CD4-positive, alpha-beta T cell treated with Interleukin-6 at 100 ng/mL for 8 hours (primary cell): ENCODE measurements at regions not wholly inside any gene's neighbourhood (a gene's known extent, or its start where the extent isn't known, plus 50 kb on each side); places are given as distances from the start of the nearest gene placed in this dataset.
"Not testable (repeated sequence)": the region's sequence is repeated elsewhere in the genome, so short reads cannot be mapped to it uniquely, and the experiment has no call there.

Experiments used
- DNase-seq: peaks from one replicate; pipeline ENCODE4 v3.0.0-alpha.2; 2020; ENCODE audit warnings: mixed read lengths, low spot score

- no peak for DNase-seq
Measured at GRCh38 chr6:811831-812230, 118.9 kb upstream of the EXOC2 start.

- DNase-seq = no peak
Measured at GRCh38 chr6:811191-811590, 118.3 kb upstream of the EXOC2 start.

GRCh38 chr6:804771-805170, 111.8 kb upstream of the EXOC2 start:
- DNase-seq = no peak

- DNase-seq = no peak
Measured at GRCh38 chr6:804317-804716, 111.4 kb upstream of the EXOC2 start.

GRCh38 chr6:803191-803977, 110.4 kb upstream of the EXOC2 start:
- DNase-seq = no peak

GRCh38 chr6:802701-803100, 109.8 kb upstream of the EXOC2 start:
- DNase-seq = no peak

GRCh38 chr6:802223-802622, 109.3 kb upstream of the EXOC2 start:
- not testable (repeated sequence) for DNase-seq

- no peak for DNase-seq
Measured at GRCh38 chr6:799769-800168, 106.8 kb upstream of the EXOC2 start.

- DNase-seq = peak; percentile 13
Measured at GRCh38 chr6:797479-798077, 104.6 kb upstream of the EXOC2 start.

GRCh38 chr6:795046-795685, 102.2 kb upstream of the EXOC2 start:
- no peak for DNase-seq

- DNase-seq = no peak
Measured at GRCh38 chr6:793261-793660, 100.3 kb upstream of the EXOC2 start.

- DNase-seq = no peak
Measured at GRCh38 chr6:792662-793061, 99.7 kb upstream of the EXOC2 start.

- no peak for DNase-seq
Measured at GRCh38 chr6:788058-788457, 95.1 kb upstream of the EXOC2 start.

- no peak for DNase-seq
Measured at GRCh38 chr6:786946-787763, 94.2 kb upstream of the EXOC2 start.

GRCh38 chr6:783966-784735, 91.2 kb upstream of the EXOC2 start:
- no peak for DNase-seq

GRCh38 chr6:782141-782540, 89.2 kb upstream of the EXOC2 start:
- no peak for DNase-seq

- no peak for DNase-seq
Measured at GRCh38 chr6:781350-781961, 88.5 kb upstream of the EXOC2 start.

GRCh38 chr6:780706-781105, 87.8 kb upstream of the EXOC2 start:
- no peak for DNase-seq

- no peak for DNase-seq
Measured at GRCh38 chr6:776951-777350, 84.0 kb upstream of the EXOC2 start.

- DNase-seq = no peak
Measured at GRCh38 chr6:776528-776931, 83.6 kb upstream of the EXOC2 start.

GRCh38 chr6:775863-776262, 82.9 kb upstream of the EXOC2 start:
- no peak for DNase-seq
